GM10266 (cell line): ENCODE measurements at regions not wholly inside any gene's neighbourhood (a gene's known extent, or its start where the extent isn't known, plus 50 kb on each side); places are given as distances from the start of the nearest gene placed in this dataset.
"Not testable (repeated sequence)": the region's sequence is repeated elsewhere in the genome, so short reads cannot be mapped to it uniquely, and the experiment has no call there.

Experiments used
- DNase-seq: peaks from one replicate; pipeline ENCODE4 v3.0.0; 2012; ENCODE audit errors: extremely low spot score
- TF ChIP-seq, protein P1 (sequence below): IDR thresholded peaks from 2 replicates; pipeline ENCODE4 v1.5.1; 2012; ENCODE audit warnings: mild to moderate bottlenecking, low read depth; ENCODE audit not compliant: control insufficient read depth, insufficient read depth; ENCODE audit errors: missing control alignments

DNA sequence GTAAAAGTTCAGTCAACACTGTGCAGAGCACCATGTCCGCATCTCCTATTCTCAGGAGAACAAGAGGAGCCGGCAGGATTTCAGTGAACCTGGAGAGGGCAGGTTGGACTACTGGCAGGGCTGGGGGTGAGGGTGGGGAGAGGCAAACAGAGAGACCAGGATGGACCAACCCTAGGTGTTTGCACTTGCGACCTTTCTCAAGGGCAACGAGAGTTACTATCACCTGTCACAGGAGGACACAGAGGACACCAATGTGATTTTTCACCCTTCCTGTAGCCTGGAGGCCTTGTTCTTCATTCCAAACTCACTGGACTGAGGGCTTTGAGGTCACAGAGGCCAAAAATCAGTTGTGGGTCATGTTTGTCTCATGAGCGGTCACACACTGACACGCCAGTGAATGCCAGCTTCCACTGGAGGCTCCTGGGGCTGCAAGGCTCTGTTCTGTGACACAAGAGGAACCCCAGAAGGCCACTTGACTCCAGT lies 89.5 kb downstream of the CPN2 start:
- DNase-seq: no peak
- TF ChIP-seq, protein P1, sequence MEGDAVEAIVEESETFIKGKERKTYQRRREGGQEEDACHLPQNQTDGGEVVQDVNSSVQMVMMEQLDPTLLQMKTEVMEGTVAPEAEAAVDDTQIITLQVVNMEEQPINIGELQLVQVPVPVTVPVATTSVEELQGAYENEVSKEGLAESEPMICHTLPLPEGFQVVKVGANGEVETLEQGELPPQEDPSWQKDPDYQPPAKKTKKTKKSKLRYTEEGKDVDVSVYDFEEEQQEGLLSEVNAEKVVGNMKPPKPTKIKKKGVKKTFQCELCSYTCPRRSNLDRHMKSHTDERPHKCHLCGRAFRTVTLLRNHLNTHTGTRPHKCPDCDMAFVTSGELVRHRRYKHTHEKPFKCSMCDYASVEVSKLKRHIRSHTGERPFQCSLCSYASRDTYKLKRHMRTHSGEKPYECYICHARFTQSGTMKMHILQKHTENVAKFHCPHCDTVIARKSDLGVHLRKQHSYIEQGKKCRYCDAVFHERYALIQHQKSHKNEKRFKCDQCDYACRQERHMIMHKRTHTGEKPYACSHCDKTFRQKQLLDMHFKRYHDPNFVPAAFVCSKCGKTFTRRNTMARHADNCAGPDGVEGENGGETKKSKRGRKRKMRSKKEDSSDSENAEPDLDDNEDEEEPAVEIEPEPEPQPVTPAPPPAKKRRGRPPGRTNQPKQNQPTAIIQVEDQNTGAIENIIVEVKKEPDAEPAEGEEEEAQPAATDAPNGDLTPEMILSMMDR: no peak

DNA sequence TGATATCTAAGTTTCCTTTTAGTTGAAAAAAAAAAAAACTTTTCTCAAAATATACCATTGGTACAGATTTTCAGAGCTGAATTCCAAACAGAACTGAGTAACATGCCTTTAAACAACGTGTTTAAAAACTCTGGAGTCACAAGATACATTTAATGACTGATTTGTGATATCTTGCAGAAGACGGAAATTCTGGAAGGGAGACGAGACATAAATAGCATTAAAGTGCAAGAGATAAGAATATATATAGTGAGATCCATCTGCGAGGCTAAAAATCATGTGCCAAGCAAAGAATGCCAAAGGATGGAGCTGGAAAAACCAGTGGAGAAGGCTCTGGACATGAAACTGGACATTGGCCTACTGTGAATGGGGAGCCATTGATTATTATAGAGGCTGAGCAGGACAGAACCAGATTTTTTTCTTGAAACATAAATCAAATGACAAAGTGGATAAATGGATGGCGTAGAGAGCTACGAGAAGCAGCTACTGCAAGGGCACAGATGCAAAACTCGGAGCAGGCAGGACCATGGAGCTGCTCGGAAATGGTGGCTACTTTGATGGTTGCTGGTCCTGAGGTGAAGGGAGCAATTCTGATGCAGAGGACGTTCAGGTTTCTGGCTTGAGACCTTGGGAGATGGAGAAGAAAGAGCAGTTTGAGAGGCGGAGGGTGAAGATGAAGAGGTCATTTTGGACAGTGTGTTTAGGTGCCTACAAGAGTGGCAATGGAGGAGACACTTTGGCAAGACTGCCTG lies 88.8 kb downstream of the CPN2 start:
- TF ChIP-seq, protein P1: no peak
- DNase-seq: no peak

- TF ChIP-seq, protein P1: no peak
- DNase-seq: no peak
Observed at GRCh38 chr3:194262925-194263305, 88.2 kb downstream of the CPN2 start.

DNA sequence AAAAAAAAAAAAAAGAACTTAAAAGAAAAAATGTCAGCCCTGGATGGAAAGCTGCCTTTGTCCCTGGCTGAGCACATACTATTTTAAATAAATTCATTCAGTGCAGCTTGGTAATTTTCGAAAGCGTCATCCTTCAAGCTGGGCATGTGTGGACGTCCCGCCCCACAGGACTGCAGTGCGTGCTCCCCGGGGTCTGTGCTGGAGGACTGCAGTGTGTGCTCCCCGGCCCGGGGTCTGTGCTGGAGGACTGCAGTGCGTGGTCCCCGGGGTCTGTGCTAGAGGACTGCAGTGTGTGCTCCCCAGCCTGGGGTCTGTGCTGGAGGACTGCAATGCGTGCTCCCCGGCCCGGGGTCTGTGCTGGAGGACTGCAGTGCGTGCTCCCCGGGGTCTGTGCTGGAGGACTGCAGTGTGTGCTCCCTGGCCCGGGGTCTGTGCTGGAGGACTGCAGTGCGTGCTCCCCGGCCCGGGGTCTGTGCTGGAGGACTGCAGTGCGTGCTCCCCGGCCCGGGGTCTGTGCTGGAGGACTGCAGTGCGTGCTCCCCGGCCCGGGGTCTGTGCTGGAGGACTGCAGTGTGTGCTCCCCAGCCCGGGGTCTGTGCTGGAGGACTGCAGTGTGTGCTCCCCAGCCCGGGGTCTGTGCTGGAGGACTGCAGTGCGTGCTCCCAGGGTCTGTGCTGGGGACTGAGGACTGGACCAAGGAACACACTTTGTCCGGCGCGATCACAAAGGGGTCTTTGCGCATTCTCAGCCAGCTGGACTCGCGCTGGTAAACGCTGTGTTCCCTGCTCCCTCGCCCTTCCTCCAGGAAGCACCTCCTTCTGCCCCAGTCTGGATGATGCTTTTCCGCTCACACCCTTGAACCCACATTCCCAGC lies 86.3 kb downstream of the CPN2 start:
- not testable (repeated sequence) for DNase-seq

DNA sequence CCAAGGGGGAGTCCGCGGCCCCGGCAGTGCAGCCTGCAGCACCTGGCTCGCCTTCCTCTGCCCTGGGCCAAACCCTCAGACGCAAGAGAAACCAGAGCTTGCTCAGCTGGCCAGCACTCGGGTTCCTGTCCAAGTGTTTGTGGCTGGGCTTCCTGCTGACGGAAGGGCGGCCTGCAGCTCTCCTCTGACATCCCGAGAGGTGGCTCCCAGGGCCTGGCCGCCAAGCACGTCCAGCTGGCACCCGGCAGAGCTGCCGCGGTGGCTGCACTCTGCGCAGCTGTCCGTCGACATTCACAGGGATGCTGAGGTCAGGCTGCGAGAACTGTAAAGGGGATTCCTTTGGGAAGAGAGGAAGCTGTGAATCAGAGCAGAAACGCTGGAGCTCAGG lies 85.6 kb downstream of the CPN2 start:
- DNase-seq: no peak
- TF ChIP-seq, protein P1: no peak

- TF ChIP-seq, protein P1: no peak
- DNase-seq: no peak
Observed at GRCh38 chr3:194265996-194266964, 84.8 kb downstream of the CPN2 start.
